Right atrium auricular region (tissue), 2 donors: ENCODE measurements at regions not wholly inside any gene's neighbourhood (a gene's known extent, or its start where the extent isn't known, plus 50 kb on each side); places are given as distances from the start of the nearest gene placed in this dataset.
"Not testable (repeated sequence)": the region's sequence is repeated elsewhere in the genome, so short reads cannot be mapped to it uniquely, and the experiment has no call there.

ENCODE experiments used
- DNase-seq: peaks from one replicate; pipeline ENCODE4 v3.0.0-alpha.2; 2019; ENCODE audit warnings: low spot score
- H3K27ac ChIP-seq, 2 donors: fragments of 200-600 bp; sonication (generic); 1 replicate in 1 of 2; 2 replicates in 1 of 2; pipeline ENCODE4 v1.5.1; 2016 to 2019
- H3K27me3 ChIP-seq, 2 donors: fragments of 200-600 bp; sonication (generic); one replicate each; pipeline versions ENCODE4 v1.5.1 to v1.6.0; 2017 to 2019
- H3K36me3 ChIP-seq: fragments of 200-600 bp; sonication (generic); one replicate; pipeline ENCODE4 v1.5.1; 2016
- H3K4me1 ChIP-seq, 2 donors: fragments of 200-600 bp; sonication (generic); one replicate each; pipeline versions ENCODE4 v1.5.1 to v1.6.0; 2017 to 2019
- H3K4me3 ChIP-seq, 2 donors: fragments of 200-600 bp; sonication (generic); 1 replicate in 1 of 2; 2 replicates in 1 of 2; pipeline ENCODE4 v1.5.1; 2017 to 2019; ENCODE audit warnings: mild to moderate bottlenecking in 1 of 2, moderate library complexity in 1 of 2
- H3K9me3 ChIP-seq, 2 donors: fragments of 200-600 bp; sonication (generic); one replicate each; pipeline ENCODE4 v1.5.1; 2019
- CTCF ChIP-seq, 2 donors: fragments of 200-600 bp; sonication (generic); IDR thresholded peaks; one replicate each; pipeline ENCODE4 v1.5.1; 2019; ENCODE audit warnings: antibody characterized with exemption in 2 of 2

DNA sequence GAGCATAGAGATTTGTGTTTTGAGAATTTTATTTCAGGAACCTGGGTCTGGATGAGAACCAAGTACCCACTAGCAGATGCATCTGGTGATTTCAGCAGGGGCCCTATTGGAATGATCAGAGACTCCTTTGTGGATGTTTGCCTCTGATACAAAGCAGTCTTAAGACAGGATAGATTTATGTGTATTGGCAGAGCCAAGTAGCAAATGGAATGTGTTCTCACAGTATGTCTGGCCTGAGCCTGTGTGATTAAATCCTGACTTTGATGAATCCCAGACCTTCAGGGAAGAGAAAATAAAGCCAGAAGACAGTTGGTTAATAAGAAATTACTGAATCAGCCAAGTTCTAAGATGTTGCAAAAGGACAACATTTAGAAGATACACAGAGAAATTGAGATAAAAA is 755.5 kb upstream of the SEMA6D start:
- no peak for DNase-seq
- no peaks in the 10 kb centered on the region for H3K9me3 ChIP-seq
- no peak overlapping the region for H3K4me3 ChIP-seq
- no peak for TF ChIP-seq CTCF (IDR thresholded peaks at IDR 0.05)
- no peaks in the 10 kb centered on the region for H3K36me3 ChIP-seq
- no peak overlapping the region for H3K27ac ChIP-seq
- H3K4me1 ChIP-seq, result no peaks in the 10 kb centered on the region
- no peaks in the 10 kb centered on the region for H3K27me3 ChIP-seq

DNA sequence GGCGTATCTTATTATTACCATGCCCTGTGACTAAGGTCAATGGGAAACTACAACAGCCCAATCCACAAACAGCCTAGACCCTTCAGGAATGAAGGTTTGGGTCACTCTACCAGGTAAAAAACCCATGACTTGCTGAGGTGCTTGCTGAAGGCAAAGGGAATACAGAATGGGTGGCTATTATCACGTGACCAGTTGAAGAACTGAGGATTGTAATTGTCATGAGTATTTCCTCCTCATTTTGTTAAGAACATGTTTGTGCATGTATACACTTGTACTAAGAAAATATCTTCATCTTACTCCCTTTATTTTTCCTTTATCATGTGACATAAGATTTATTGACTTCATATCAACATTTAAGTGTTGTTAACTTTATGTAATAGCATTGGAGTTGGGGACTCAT is 729.2 kb upstream of the SEMA6D start:
- not testable (repeated sequence) for H3K27ac ChIP-seq, H3K4me1 ChIP-seq, H3K36me3 ChIP-seq, DNase-seq, H3K4me3 ChIP-seq, H3K27me3 ChIP-seq
- peaks cover 0 to 22% of the 10 kb centered on the region in 2 donors for H3K9me3 ChIP-seq

GRCh38 chr15:46996359-46996758 is 720.9 kb upstream of the SEMA6D start:
- TF ChIP-seq CTCF (IDR thresholded peaks at IDR 0.05), result no peak
- no peaks in the 10 kb centered on the region for H3K4me1 ChIP-seq
- H3K27me3 ChIP-seq, result no peaks in the 10 kb centered on the region
- H3K36me3 ChIP-seq, result no peaks in the 10 kb centered on the region
- H3K4me3 ChIP-seq, result no peak overlapping the region
- peaks cover 0 to 25% of the 10 kb centered on the region in 2 donors for H3K9me3 ChIP-seq
- no peak overlapping the region for H3K27ac ChIP-seq
- DNase-seq, result no peak

- no peak for DNase-seq
- Histone ChIP-seq H3K27me3 (no peaks in the 10 kb centered on the region), H3K36me3 (no peaks in the 10 kb centered on the region), H3K4me3 (no peak overlapping the region), H3K4me1 (no peaks in the 10 kb centered on the region), H3K27ac (no peak overlapping the region), H3K9me3 (peaks cover 0 to 25% of the 10 kb centered on the region in 2 donors)
- no peak for TF ChIP-seq CTCF (IDR thresholded peaks at IDR 0.05)
Measured at GRCh38 chr15:46997501-46997900, 719.8 kb upstream of the SEMA6D start.

- Histone ChIP-seq H3K27ac (no peak overlapping the region), H3K9me3 (peaks cover 0 to 26% of the 10 kb centered on the region in 2 donors), H3K4me3 (no peak overlapping the region), H3K27me3 (no peaks in the 10 kb centered on the region), H3K4me1 (no peaks in the 10 kb centered on the region), H3K36me3 (no peaks in the 10 kb centered on the region)
- TF ChIP-seq CTCF (IDR thresholded peaks at IDR 0.05), result no peak
- no peak for DNase-seq
Measured at GRCh38 chr15:47003568-47003967, 713.7 kb upstream of the SEMA6D start.

- no peak for DNase-seq
- H3K4me1 ChIP-seq, result no peaks in the 10 kb centered on the region
- no peak overlapping the region for H3K4me3 ChIP-seq
- TF ChIP-seq CTCF (IDR thresholded peaks at IDR 0.05), result no peak
- H3K27me3 ChIP-seq, result no peaks in the 10 kb centered on the region
- H3K36me3 ChIP-seq, result no peaks in the 10 kb centered on the region
- no peak overlapping the region for H3K27ac ChIP-seq
- H3K9me3 ChIP-seq, result peaks cover 0 to 9% of the 10 kb centered on the region in 2 donors
Measured at GRCh38 chr15:47013446-47013845, 703.9 kb upstream of the SEMA6D start.
